Skeletal muscle satellite cell (primary cell): ENCODE measurements at regions not wholly inside any gene's neighbourhood (a gene's known extent, or its start where the extent isn't known, plus 50 kb on each side); places are given as distances from the start of the nearest gene placed in this dataset.

ENCODE experiments used
- H3K27me3 ChIP-seq: 2 replicates; pipeline ENCODE4 v1.7.0; 2013; ENCODE audit warnings: low read length; ENCODE audit not compliant: control insufficient read depth, insufficient read depth
- H3K36me3 ChIP-seq: 2 replicates; pipeline ENCODE4 v1.7.0; 2013; ENCODE audit warnings: mild to moderate bottlenecking, control low read depth, low read length; ENCODE audit not compliant: insufficient read depth
- H3K4me1 ChIP-seq: 2 replicates; pipeline ENCODE4 v1.7.0; 2013; ENCODE audit warnings: low read length; ENCODE audit not compliant: control insufficient read depth, insufficient read depth
- H3K4me2 ChIP-seq: 2 replicates; pipeline ENCODE4 v1.7.0; 2013; ENCODE audit warnings: mild to moderate bottlenecking, low read length
- H3K4me3 ChIP-seq: 2 replicates; pipeline ENCODE4 v1.7.0; 2013; ENCODE audit warnings: low read length
- H3K9ac ChIP-seq: 2 replicates; pipeline ENCODE4 v1.7.0; 2013; ENCODE audit warnings: mild to moderate bottlenecking, low read depth, low read length, moderate library complexity
- H3K9me3 ChIP-seq: replicated peaks from 2 replicates; pipeline ENCODE4 v1.7.0; 2013; ENCODE audit warnings: mild to moderate bottlenecking, control low read depth, low read length

- no peaks in the 10 kb centered on the region for H3K9me3 ChIP-seq
- H3K4me2 ChIP-seq: no peak overlapping the region
- no peaks in the 10 kb centered on the region for H3K4me1 ChIP-seq
- no peaks in the 10 kb centered on the region for H3K27me3 ChIP-seq
- no peaks in the 10 kb centered on the region for H3K36me3 ChIP-seq
- no peak overlapping the region for H3K4me3 ChIP-seq
- H3K9ac ChIP-seq: no peak overlapping the region
Observed at GRCh38 chr10:130230036-130230435, 93.8 kb downstream of the GLRX3 start.

- no peak overlapping the region for H3K4me2 ChIP-seq
- no peaks in the 10 kb centered on the region for H3K36me3 ChIP-seq
- no peak overlapping the region for H3K9ac ChIP-seq
- H3K9me3 ChIP-seq: no peaks in the 10 kb centered on the region
- H3K4me3 ChIP-seq: no peak overlapping the region
- no peaks in the 10 kb centered on the region for H3K4me1 ChIP-seq
- no peaks in the 10 kb centered on the region for H3K27me3 ChIP-seq
Observed at GRCh38 chr10:130230611-130231010, 94.4 kb downstream of the GLRX3 start.

GRCh38 chr10:130231251-130231741 is 95.1 kb downstream of the GLRX3 start:
- Histone ChIP-seq H3K9ac (no peak overlapping the region), H3K27me3 (no peaks in the 10 kb centered on the region), H3K4me2 (no peak overlapping the region), H3K4me3 (no peak overlapping the region), H3K4me1 (no peaks in the 10 kb centered on the region), H3K36me3 (no peaks in the 10 kb centered on the region), H3K9me3 (no peaks in the 10 kb centered on the region)

GRCh38 chr10:130232166-130233034 is 96.2 kb downstream of the GLRX3 start:
- no peaks in the 10 kb centered on the region for H3K36me3 ChIP-seq
- H3K9ac ChIP-seq: no peak overlapping the region
- no peaks in the 10 kb centered on the region for H3K4me1 ChIP-seq
- no peak overlapping the region for H3K4me3 ChIP-seq
- no peak overlapping the region for H3K4me2 ChIP-seq
- H3K9me3 ChIP-seq: no peaks in the 10 kb centered on the region
- no peaks in the 10 kb centered on the region for H3K27me3 ChIP-seq

GRCh38 chr10:130233035-130233360 is 96.8 kb downstream of the GLRX3 start:
- Histone ChIP-seq H3K4me2 (no peak overlapping the region), H3K9me3 (no peaks in the 10 kb centered on the region), H3K4me3 (no peak overlapping the region), H3K4me1 (no peaks in the 10 kb centered on the region), H3K27me3 (no peaks in the 10 kb centered on the region), H3K9ac (no peak overlapping the region), H3K36me3 (no peaks in the 10 kb centered on the region)

- H3K4me2 ChIP-seq: no peak overlapping the region
- H3K36me3 ChIP-seq: no peaks in the 10 kb centered on the region
- no peaks in the 10 kb centered on the region for H3K4me1 ChIP-seq
- no peak overlapping the region for H3K4me3 ChIP-seq
- H3K27me3 ChIP-seq: no peaks in the 10 kb centered on the region
- H3K9ac ChIP-seq: no peak overlapping the region
- H3K9me3 ChIP-seq: no peaks in the 10 kb centered on the region
Observed at GRCh38 chr10:130233426-130233825, 97.2 kb downstream of the GLRX3 start.

GRCh38 chr10:130234171-130234965 is 98.2 kb downstream of the GLRX3 start:
- H3K27me3 ChIP-seq: no peaks in the 10 kb centered on the region
- no peak overlapping the region for H3K9ac ChIP-seq
- H3K9me3 ChIP-seq: no peaks in the 10 kb centered on the region
- no peaks in the 10 kb centered on the region for H3K4me1 ChIP-seq
- no peak overlapping the region for H3K4me3 ChIP-seq
- H3K4me2 ChIP-seq: no peak overlapping the region
- H3K36me3 ChIP-seq: no peaks in the 10 kb centered on the region

GRCh38 chr10:130236711-130237110 is 100.5 kb downstream of the GLRX3 start:
- no peaks in the 10 kb centered on the region for H3K4me1 ChIP-seq
- H3K27me3 ChIP-seq: no peaks in the 10 kb centered on the region
- no peak overlapping the region for H3K4me3 ChIP-seq
- no peak overlapping the region for H3K9ac ChIP-seq
- H3K4me2 ChIP-seq: no peak overlapping the region
- H3K9me3 ChIP-seq: no peaks in the 10 kb centered on the region
- H3K36me3 ChIP-seq: no peaks in the 10 kb centered on the region

- Histone ChIP-seq H3K9me3 (no peaks in the 10 kb centered on the region), H3K4me3 (no peak overlapping the region), H3K36me3 (no peaks in the 10 kb centered on the region), H3K4me2 (no peak overlapping the region), H3K9ac (no peak overlapping the region), H3K4me1 (no peaks in the 10 kb centered on the region), H3K27me3 (no peaks in the 10 kb centered on the region)
Observed at GRCh38 chr10:130240409-130240808, 104.2 kb downstream of the GLRX3 start.

GRCh38 chr10:130242513-130242912 is 106.3 kb downstream of the GLRX3 start:
- Histone ChIP-seq H3K4me3 (no peak overlapping the region), H3K9me3 (no peaks in the 10 kb centered on the region), H3K4me2 (no peak overlapping the region), H3K36me3 (no peaks in the 10 kb centered on the region), H3K9ac (no peak overlapping the region), H3K27me3 (no peaks in the 10 kb centered on the region), H3K4me1 (no peaks in the 10 kb centered on the region)

GRCh38 chr10:130243015-130243414 is 106.8 kb downstream of the GLRX3 start:
- H3K9me3 ChIP-seq: no peaks in the 10 kb centered on the region
- H3K9ac ChIP-seq: no peak overlapping the region

More at GRCh38 chr10:130243015-130243414, 106.8 kb downstream of the GLRX3 start:
- no peaks in the 10 kb centered on the region for H3K36me3 ChIP-seq
- H3K4me1 ChIP-seq: no peaks in the 10 kb centered on the region
- no peak overlapping the region for H3K4me2 ChIP-seq
- H3K27me3 ChIP-seq: no peaks in the 10 kb centered on the region
- H3K4me3 ChIP-seq: no peak overlapping the region
